ENCODE measurements at regions not wholly inside any gene's neighbourhood (a gene's known extent, or its start where the extent isn't known, plus 50 kb on each side); places are given as distances from the start of the nearest gene placed in this dataset.

- H3K9me3 ChIP-seq (replicated peaks; ENCODE audit: control insufficient read depth, insufficient read depth, low read length): no peaks in the 10 kb centered on the region
- H4K20me1 ChIP-seq (replicated peaks; ENCODE audit: control insufficient read depth, extremely low read depth, insufficient read depth, low read length): no peaks in the 10 kb centered on the region
- TF ChIP-seq GATA2 (IDR thresholded peaks at IDR 0.05; ENCODE audit: insufficient read depth, insufficient read length, low read depth, low read length): no peak
- no peak for TF ChIP-seq EZH2 (IDR thresholded peaks at IDR 0.05; ENCODE audit: borderline replicate concordance, low read depth, low read length, severe bottlenecking)
- TF ChIP-seq POLR2A (IDR thresholded peaks at IDR 0.05; ENCODE audit: low read depth, low read length): no peak
- TF ChIP-seq CTCF (IDR thresholded peaks at IDR 0.05; ENCODE audit: extremely low read depth in 1 of 2, insufficient read depth in 1 of 2, low read depth in 1 of 2, low read length in 2 of 2): no peak
- TF ChIP-seq JUN (IDR thresholded peaks at IDR 0.05; ENCODE audit: borderline replicate concordance, insufficient read depth, insufficient read length, low read depth): no peak
- TF ChIP-seq MYC (IDR thresholded peaks at IDR 0.05; ENCODE audit: low read depth, low read length): no peak
- no peak for TF ChIP-seq FOS (IDR thresholded peaks at IDR 0.05; ENCODE audit: borderline replicate concordance, insufficient read depth, low read length)
- no peak for TF ChIP-seq POLR2AphosphoS5 (IDR thresholded peaks at IDR 0.05; ENCODE audit: insufficient read depth, low read depth, low read length)
- no peak for TF ChIP-seq MAX (IDR thresholded peaks at IDR 0.05; ENCODE audit: insufficient read depth, insufficient read length)
- intact Hi-C loops (cut with micrococcal nuclease): no loop called here
- no peak for DNase-seq (ENCODE audit: low read depth, low spot score)
- no peak overlapping the region for H2AFZ ChIP-seq (ENCODE audit: low read depth, low read length)
- no peaks in the 10 kb centered on the region for H3K79me2 ChIP-seq (ENCODE audit: control insufficient read depth, insufficient read depth, low read length)
- no peaks in the 10 kb centered on the region for H3K27me3 ChIP-seq (ENCODE audit: control insufficient read depth in 2 of 2, insufficient read depth in 2 of 2, low read length in 2 of 2)
- H3K4me1 ChIP-seq (ENCODE audit: control insufficient read depth, extremely low read depth, insufficient read depth, low read length): no peaks in the 10 kb centered on the region
- no peaks in the 10 kb centered on the region for H3K9me1 ChIP-seq (replicated peaks; ENCODE audit: control insufficient read depth, extremely low read depth, insufficient read depth, low read length)
- H3K9ac ChIP-seq (replicated peaks; ENCODE audit: extremely low read depth, insufficient read depth, low read length): no peak overlapping the region
- no peak overlapping the region for H3K4me2 ChIP-seq (ENCODE audit: insufficient read depth, low read length)
- FAIRE-seq: no peak
- POLR2A ChIA-PET: no interaction called here
- no peak overlapping the region for H3K4me3 ChIP-seq (replicated peaks in 1 of 3; ENCODE audit: insufficient read depth in 1 of 3, low read depth in 1 of 3, low read length in 3 of 3)
- no peak overlapping the region for H3K27ac ChIP-seq (ENCODE audit: insufficient read depth, low read depth, low read length)
- CTCF ChIA-PET: no interaction called here
- H3K36me3 ChIP-seq (ENCODE audit: control insufficient read depth in 2 of 2, extremely low read depth in 1 of 2, insufficient read depth in 2 of 2, low read length in 2 of 2): no peaks in the 10 kb centered on the region
- BruUV-seq (replicated peaks): no TSS peak
- dilution Hi-C loops (cut with MboI; ENCODE audit: extremely low pct_ligation_motif_present, low sequenced_read_pairs): no loop called here
Observed at GRCh38 chr10:6840201-6840691, 260.2 kb upstream of the PRKCQ start.
